Smooth muscle cell (in vitro differentiated cells): ENCODE measurements at regions not wholly inside any gene's neighbourhood (a gene's known extent, or its start where the extent isn't known, plus 50 kb on each side); places are given as distances from the start of the nearest gene placed in this dataset.

ENCODE experiments used
- DNase-seq: peaks from one replicate; lab custom pipeline; 2025; ENCODE audit not compliant: unreplicated experiment; lab: John Stamatoyannopoulos, UW
- H2AFZ ChIP-seq: fragments of 200-600 bp; sonication (generic); 2 replicates; pipeline ENCODE4 v1.6.0; 2016; ENCODE audit warnings: antibody characterized with exemption, low read depth, mild to moderate bottlenecking
- H3F3A ChIP-seq: fragments of 200-600 bp; sonication (generic); 2 replicates; pipeline ENCODE4 v1.6.0; 2017; ENCODE audit warnings: antibody characterized with exemption, low read depth
- H3K27ac ChIP-seq: fragments of 200-600 bp; sonication (generic); 2 replicates; pipeline ENCODE4 v1.5.1; 2016; ENCODE audit warnings: low read depth, mild to moderate bottlenecking
- H3K27me3 ChIP-seq: fragments of 200-600 bp; sonication (generic); 2 replicates; pipeline ENCODE4 v1.6.1; 2016; ENCODE audit warnings: low read depth, mild to moderate bottlenecking
- H3K36me3 ChIP-seq: fragments of 200-600 bp; sonication (generic); 2 replicates; pipeline ENCODE4 v1.5.1; 2016; ENCODE audit warnings: low read depth
- H3K4me1 ChIP-seq: fragments of 200-600 bp; sonication (generic); 2 replicates; pipeline ENCODE4 v1.5.1; 2016; ENCODE audit warnings: low read depth
- H3K4me2 ChIP-seq: fragments of 200-600 bp; sonication (generic); 2 replicates; pipeline ENCODE4 v1.6.0; 2016; ENCODE audit warnings: mild to moderate bottlenecking
- H3K4me3 ChIP-seq: fragments of 200-600 bp; sonication (generic); 2 replicates; pipeline ENCODE4 v1.5.1; 2016; ENCODE audit warnings: mild to moderate bottlenecking
- H3K79me2 ChIP-seq: fragments of 200-600 bp; sonication (generic); 2 replicates; pipeline ENCODE4 v1.6.0; 2016; ENCODE audit warnings: low read depth, mild to moderate bottlenecking
- H3K9ac ChIP-seq: fragments of 200-600 bp; sonication (generic); 2 replicates; pipeline ENCODE4 v1.6.0; 2016; ENCODE audit warnings: low read depth
- H3K9me3 ChIP-seq: fragments of 200-600 bp; sonication (generic); replicated peaks from 2 replicates; pipeline ENCODE4 v1.5.1; 2016; ENCODE audit warnings: low read depth
- H4K20me1 ChIP-seq: fragments of 200-600 bp; sonication (generic); 2 replicates; pipeline ENCODE4 v1.6.0; 2016; ENCODE audit warnings: low read depth
- WGBS: methylation state at CpG from one replicate; pipeline ENCODE4 v1.1.7; 2016; ENCODE audit warnings: low lambda C conversion rate; 5-methylcytosine and 5-hydroxymethylcytosine counted together
- TF ChIP-seq, protein P1 (sequence below): fragments of 200-600 bp; sonication (generic); IDR thresholded peaks from 2 replicates; pipeline ENCODE4 v1.5.1; 2017; ENCODE audit warnings: borderline replicate concordance, mild to moderate bottlenecking, antibody characterized with exemption; ENCODE audit not compliant: insufficient read depth, poor library complexity, severe bottlenecking

DNA sequence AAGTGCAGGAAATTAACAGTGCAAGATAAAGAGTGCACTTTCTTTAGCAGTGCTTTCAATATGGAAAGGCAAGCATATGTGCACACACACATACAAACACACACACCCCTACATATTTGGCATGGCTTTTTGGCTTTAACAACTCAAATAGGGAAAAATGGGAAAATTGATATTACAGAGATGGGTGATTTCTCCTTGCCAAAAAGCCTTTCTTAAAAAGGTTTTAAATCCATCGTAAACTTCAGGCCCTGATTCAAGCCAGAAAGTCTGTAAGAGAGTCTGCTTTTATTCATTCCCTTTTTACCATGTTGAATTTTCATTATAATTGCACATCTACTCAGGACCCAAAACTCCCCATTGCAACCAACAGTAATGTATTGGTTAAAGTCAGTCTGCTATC is 612.0 kb upstream of the ACTRT1 start:
- H3K79me2 ChIP-seq = no peaks in the 10 kb centered on the region
- H3K27me3 ChIP-seq = no peaks in the 10 kb centered on the region
- H4K20me1 ChIP-seq = no peaks in the 10 kb centered on the region
- H3K4me2 ChIP-seq = no peak overlapping the region
- no peak overlapping the region for H3K27ac ChIP-seq
- peaks cover 5% of the 10 kb centered on the region for H3K9me3 ChIP-seq
- no peaks in the 10 kb centered on the region for H3K4me1 ChIP-seq
- H3K4me3 ChIP-seq = no peak overlapping the region
- H3F3A ChIP-seq = no peaks in the 10 kb centered on the region
- WGBS = 95% methylated on average over 1 of the region's 1 CpG
- no peak overlapping the region for H3K9ac ChIP-seq
- no peaks in the 10 kb centered on the region for H3K36me3 ChIP-seq
- TF ChIP-seq, protein P1, sequence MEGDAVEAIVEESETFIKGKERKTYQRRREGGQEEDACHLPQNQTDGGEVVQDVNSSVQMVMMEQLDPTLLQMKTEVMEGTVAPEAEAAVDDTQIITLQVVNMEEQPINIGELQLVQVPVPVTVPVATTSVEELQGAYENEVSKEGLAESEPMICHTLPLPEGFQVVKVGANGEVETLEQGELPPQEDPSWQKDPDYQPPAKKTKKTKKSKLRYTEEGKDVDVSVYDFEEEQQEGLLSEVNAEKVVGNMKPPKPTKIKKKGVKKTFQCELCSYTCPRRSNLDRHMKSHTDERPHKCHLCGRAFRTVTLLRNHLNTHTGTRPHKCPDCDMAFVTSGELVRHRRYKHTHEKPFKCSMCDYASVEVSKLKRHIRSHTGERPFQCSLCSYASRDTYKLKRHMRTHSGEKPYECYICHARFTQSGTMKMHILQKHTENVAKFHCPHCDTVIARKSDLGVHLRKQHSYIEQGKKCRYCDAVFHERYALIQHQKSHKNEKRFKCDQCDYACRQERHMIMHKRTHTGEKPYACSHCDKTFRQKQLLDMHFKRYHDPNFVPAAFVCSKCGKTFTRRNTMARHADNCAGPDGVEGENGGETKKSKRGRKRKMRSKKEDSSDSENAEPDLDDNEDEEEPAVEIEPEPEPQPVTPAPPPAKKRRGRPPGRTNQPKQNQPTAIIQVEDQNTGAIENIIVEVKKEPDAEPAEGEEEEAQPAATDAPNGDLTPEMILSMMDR = no peak
- no peak overlapping the region for H2AFZ ChIP-seq
- DNase-seq = no peak

DNA sequence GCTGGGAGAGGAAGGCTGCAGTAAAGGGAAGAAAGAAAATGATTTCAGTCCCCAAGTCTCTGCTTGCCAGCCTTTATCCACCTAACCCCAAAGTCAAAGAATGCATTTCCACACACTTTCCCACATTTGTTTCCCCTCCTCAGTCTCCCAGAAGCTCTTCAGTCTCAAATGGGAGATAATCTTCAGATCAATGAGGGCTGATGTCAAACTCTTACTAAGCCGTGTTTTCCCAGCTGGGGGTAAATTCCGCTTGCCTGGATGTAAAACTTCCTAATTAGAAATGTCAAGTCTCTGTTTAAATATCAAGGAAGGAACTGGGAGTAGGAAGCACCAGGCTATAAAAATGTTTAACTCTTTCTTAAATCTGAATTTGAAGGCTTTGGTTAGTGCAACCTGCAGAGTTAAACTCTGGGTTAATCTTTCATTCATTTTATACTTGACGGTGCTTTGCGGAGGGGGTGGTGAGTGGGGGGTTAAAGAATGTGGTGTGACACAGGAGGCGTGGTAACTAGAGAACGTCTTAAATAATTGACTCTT is 601.4 kb upstream of the ACTRT1 start:
- no peaks in the 10 kb centered on the region for H3K9me3 ChIP-seq
- no peaks in the 10 kb centered on the region for H4K20me1 ChIP-seq
- H2AFZ ChIP-seq = no peak overlapping the region
- H3K4me2 ChIP-seq = no peak overlapping the region
- H3K36me3 ChIP-seq = no peaks in the 10 kb centered on the region
- 42% methylated on average over 6 of the region's 6 CpGs for WGBS
- TF ChIP-seq, protein P1 = no peak
- no peak overlapping the region for H3K4me3 ChIP-seq
- no peak overlapping the region for H3K9ac ChIP-seq
- no peaks in the 10 kb centered on the region for H3K4me1 ChIP-seq
- no peaks in the 10 kb centered on the region for H3F3A ChIP-seq
- no peak overlapping the region for H3K27ac ChIP-seq
- no peaks in the 10 kb centered on the region for H3K79me2 ChIP-seq
- no peak for DNase-seq
- H3K27me3 ChIP-seq = no peaks in the 10 kb centered on the region

DNA sequence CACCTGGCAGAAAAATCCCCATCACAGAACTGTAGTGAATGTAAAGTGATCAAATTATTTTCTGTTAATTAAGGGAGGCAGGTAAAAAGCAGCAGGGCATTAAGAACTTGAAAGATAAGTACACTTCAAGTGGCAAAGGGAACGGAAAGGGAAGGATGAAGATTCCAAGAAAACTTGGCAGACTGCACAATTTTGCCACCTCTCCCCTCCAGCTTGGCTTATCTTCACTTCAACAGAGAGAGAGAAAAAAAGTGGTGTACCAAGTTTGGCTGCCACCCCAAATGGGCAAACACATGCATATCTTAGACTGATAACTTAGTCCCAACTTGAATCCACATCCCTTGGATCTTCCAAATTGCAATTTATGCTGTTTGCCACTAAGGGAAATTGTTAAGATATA is 598.1 kb upstream of the ACTRT1 start:
- no peak for DNase-seq
- no peak overlapping the region for H3K27ac ChIP-seq
- no peaks in the 10 kb centered on the region for H3K4me1 ChIP-seq
- TF ChIP-seq, protein P1 = no peak
- no peaks in the 10 kb centered on the region for H3K79me2 ChIP-seq
- WGBS = 73% methylated on average over 1 of the region's 1 CpG
- no peak overlapping the region for H2AFZ ChIP-seq
- no peaks in the 10 kb centered on the region for H4K20me1 ChIP-seq
- H3K4me2 ChIP-seq = no peak overlapping the region
- H3K27me3 ChIP-seq = no peaks in the 10 kb centered on the region
- no peaks in the 10 kb centered on the region for H3K9me3 ChIP-seq
- H3K36me3 ChIP-seq = no peaks in the 10 kb centered on the region
- H3F3A ChIP-seq = no peaks in the 10 kb centered on the region
- no peak overlapping the region for H3K4me3 ChIP-seq
- H3K9ac ChIP-seq = no peak overlapping the region

DNA sequence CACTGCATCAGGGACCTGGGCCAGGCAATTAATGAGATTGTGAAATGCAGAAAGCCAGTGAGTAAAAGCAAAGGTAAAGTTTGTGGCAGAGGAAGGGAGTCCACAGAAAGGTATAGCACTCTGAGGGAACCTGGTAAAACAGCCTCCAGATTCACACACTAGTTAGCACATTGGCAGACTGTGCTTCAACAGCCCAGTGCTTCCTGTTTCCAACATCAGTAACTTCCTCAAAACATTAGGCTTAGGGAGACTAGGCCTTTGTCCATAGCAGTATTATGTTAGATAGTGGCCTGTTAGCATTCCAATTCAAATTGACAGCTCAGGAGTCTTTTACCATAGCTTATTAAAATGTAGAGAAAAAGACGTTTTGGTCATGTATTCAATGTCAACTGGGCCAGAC is 582.6 kb upstream of the ACTRT1 start:
- WGBS = 13% methylated on average over 1 of the region's 1 CpG

More for the DNA sequence above, 582.6 kb upstream of the ACTRT1 start:
- no peak overlapping the region for H3K27ac ChIP-seq
- no peaks in the 10 kb centered on the region for H4K20me1 ChIP-seq
- H3K4me2 ChIP-seq = no peak overlapping the region
- H3K9me3 ChIP-seq = no peaks in the 10 kb centered on the region
- H3K9ac ChIP-seq = no peak overlapping the region
- no peaks in the 10 kb centered on the region for H3K4me1 ChIP-seq
- DNase-seq = no peak
- H3K4me3 ChIP-seq = no peak overlapping the region
- no peaks in the 10 kb centered on the region for H3K27me3 ChIP-seq
- H2AFZ ChIP-seq = no peak overlapping the region
- TF ChIP-seq, protein P1 = no peak
- H3F3A ChIP-seq = no peaks in the 10 kb centered on the region
- no peaks in the 10 kb centered on the region for H3K36me3 ChIP-seq
- H3K79me2 ChIP-seq = no peaks in the 10 kb centered on the region
